Endothelial cell of umbilical vein (primary cell): ENCODE measurements at regions not wholly inside any gene's neighbourhood (a gene's known extent, or its start where the extent isn't known, plus 50 kb on each side); places are given as distances from the start of the nearest gene placed in this dataset.

ENCODE experiments used
- CTCF ChIP-seq, 2 donors: IDR thresholded peaks; 1 replicate in 1 of 2; 2 replicates in 1 of 2; pipeline ENCODE4 v1.5.1; 2011; ENCODE audit warnings: low read length in 2 of 2, mild to moderate bottlenecking in 2 of 2, moderate library complexity in 2 of 2, control low read depth in 1 of 2, inconsistent platforms in 1 of 2, low read depth in 1 of 2; ENCODE audit not compliant: insufficient read depth in 1 of 2; ENCODE audit errors: extremely low read depth in 1 of 2
- POLR2A ChIP-seq: IDR thresholded peaks from 2 replicates; pipeline ENCODE4 v1.6.1; 2012; ENCODE audit warnings: low read depth, mild to moderate bottlenecking, control low read depth, low read length

- TF ChIP-seq CTCF (IDR thresholded peaks at IDR 0.05; ENCODE audit: extremely low read depth in 1 of 2, insufficient read depth in 1 of 2, low read depth in 1 of 2, low read length in 2 of 2): no peak
- no peak for TF ChIP-seq POLR2A
Observed at GRCh38 chr4:189096717-189097116, 844.0 kb upstream of the FRG1 start.
